Transverse colon (tissue), 4 donors: ENCODE measurements at regions not wholly inside any gene's neighbourhood (a gene's known extent, or its start where the extent isn't known, plus 50 kb on each side); places are given as distances from the start of the nearest gene placed in this dataset.

Source experiments
- DNase-seq: peaks from one replicate; pipeline ENCODE4 v3.0.0-alpha.2; 2019
- H3K27ac ChIP-seq, 4 donors: fragments of 200-600 bp; sonication (generic); 2 replicates each; pipeline ENCODE4 v1.5.1; 2016 to 2018; ENCODE audit warnings: inconsistent platforms in 4 of 4
- H3K27me3 ChIP-seq: fragments of 200-600 bp; sonication (generic); 2 replicates; pipeline ENCODE4 v1.5.1; 2017; ENCODE audit warnings: inconsistent platforms
- H3K36me3 ChIP-seq, 4 donors: fragments of 200-600 bp; sonication (generic); 2 replicates each; pipeline ENCODE4 v1.5.1; 2017 to 2019; ENCODE audit warnings: inconsistent platforms in 4 of 4
- H3K4me1 ChIP-seq, 4 donors: fragments of 200-600 bp; sonication (generic); 2 replicates each; pipeline ENCODE4 v1.5.1; 2017 to 2020; ENCODE audit warnings: inconsistent platforms in 4 of 4
- H3K4me3 ChIP-seq, 4 donors: fragments of 200-600 bp; sonication (generic); 1 replicate in 1 of 4; 2 replicates in 3 of 4; pipeline versions ENCODE4 v1.5.1 to v1.6.1; 2017 to 2019; ENCODE audit warnings: inconsistent platforms in 4 of 4
- H3K9me3 ChIP-seq, 2 donors: fragments of 200-600 bp; sonication (generic); 2 replicates each; pipeline ENCODE4 v1.5.1; 2017 to 2019; ENCODE audit warnings: inconsistent platforms in 2 of 2
- CTCF ChIP-seq, 5 experiments: fragments of 200-600 bp in 3 of 5; fragments of 450-650 bp in 2 of 5; sonication (generic) in 3 of 5; IDR thresholded peaks; 1 replicate in 2 of 5; 2 replicates in 3 of 5; pipeline ENCODE4 v1.5.1; 2016 to 2017; ENCODE audit warnings: antibody characterized with exemption in 5 of 5, inconsistent platforms in 3 of 5, mild to moderate bottlenecking in 2 of 5, moderate library complexity in 1 of 5
- EP300 ChIP-seq: sonication (generic); formaldehyde crosslinking; IDR thresholded peaks from one replicate; pipeline ENCODE4 v1.6.1; 2017; ENCODE audit warnings: antibody characterized with exemption, low read depth
- POLR2A ChIP-seq: fragments of 450-650 bp; IDR thresholded peaks from one replicate; pipeline ENCODE4 v1.6.1; 2016; ENCODE audit warnings: antibody characterized with exemption, mild to moderate bottlenecking, moderate library complexity
- POLR2AphosphoS5 ChIP-seq, 3 donors: sonication (generic); formaldehyde crosslinking; IDR thresholded peaks; one replicate each; pipeline ENCODE4 v1.6.1; 2016; ENCODE audit warnings: antibody characterized with exemption in 3 of 3
- WGBS, 2 donors: methylation state at CpG; one replicate each; pipeline ENCODE4 v1.1.5; 2018; ENCODE audit warnings: low coverage in 1 of 2; 5-methylcytosine and 5-hydroxymethylcytosine counted together
- in situ Hi-C, 4 donors: fragments of 200-750 bp; cut with MboI; loops; one replicate each; pipeline versions ENCODE4 v1.15.0 to v1.15.1; 2017; ENCODE audit warnings: low sequenced_read_pairs in 3 of 4, low pct_ligation_motif_present in 1 of 4, low pct_unique_long_range_greater_than_20kb in 1 of 4
- intact Hi-C: fragments of 100-400 bp; cut with DNase I; formaldehyde crosslinking; loops from one replicate; pipeline ENCODE4 v1.15.1; 2023; ENCODE audit warnings: low total_unique reads

GRCh38 chr1:29786195-29786594 lies 549.9 kb downstream of the PTPRU start:
- no peak for DNase-seq
- intact Hi-C loops, result no loop called here
- Histone ChIP-seq H3K9me3 (no peaks in the 10 kb centered on the region), H3K4me1 (no peaks in the 10 kb centered on the region), H3K4me3 (no peak overlapping the region), H3K27me3 (peaks cover 11% of the 10 kb centered on the region), H3K36me3 (no peaks in the 10 kb centered on the region), H3K27ac (no peak overlapping the region)
- WGBS, 2 donors, result 86 to 100% methylated on average over 2 to 4 of the region's 4 CpGs
- TF ChIP-seq POLR2AphosphoS5 (IDR thresholded peaks at IDR 0.05), result no peak
- no peak for TF ChIP-seq CTCF (IDR thresholded peaks at IDR 0.05)
- no peak for TF ChIP-seq POLR2A
- TF ChIP-seq EP300, result no peak
- in situ Hi-C loops, result loop anchor here in 3 of 4 donors (25.0 kb wide), 3 partner anchors 301 to 524 kb away; no protein-coding TSS in a partner anchor

GRCh38 chr1:29785554-29785953 lies 549.2 kb downstream of the PTPRU start:
- no peaks in the 10 kb centered on the region for H3K9me3 ChIP-seq
- no peak overlapping the region for H3K27ac ChIP-seq
- TF ChIP-seq POLR2A (no peak), CTCF (IDR thresholded peaks at IDR 0.05) (no peak), POLR2AphosphoS5 (IDR thresholded peaks at IDR 0.05) (no peak), EP300 (no peak)
- no peaks in the 10 kb centered on the region for H3K36me3 ChIP-seq
- no peak for DNase-seq
- no peaks in the 10 kb centered on the region for H3K4me1 ChIP-seq
- H3K4me3 ChIP-seq, result no peak overlapping the region
- H3K27me3 ChIP-seq, result peaks cover 7% of the 10 kb centered on the region
- 93 to 100% methylated on average over 2 to 5 of the region's 5 CpGs for WGBS, 2 donors
- intact Hi-C loops, result no loop called here
- in situ Hi-C loops, result loop anchor here in 3 of 4 donors (25.0 kb wide), 3 partner anchors 302 to 523 kb away; no protein-coding TSS in a partner anchor

- in situ Hi-C loops, result loop anchor here in 3 of 4 donors (25.0 kb wide), 3 partner anchors 302 to 523 kb away; no protein-coding TSS in a partner anchor
- 63 to 72% methylated on average over 4 to 7 of the region's 7 CpGs for WGBS, 2 donors
- no peaks in the 10 kb centered on the region for H3K36me3 ChIP-seq
- intact Hi-C loops, result no loop called here
- H3K9me3 ChIP-seq, result no peaks in the 10 kb centered on the region
- H3K4me1 ChIP-seq, result no peaks in the 10 kb centered on the region
- TF ChIP-seq EP300, result no peak
- no peak for TF ChIP-seq POLR2AphosphoS5 (IDR thresholded peaks at IDR 0.05)
- TF ChIP-seq POLR2A, result no peak
- TF ChIP-seq CTCF (IDR thresholded peaks at IDR 0.05), result no peak
- H3K27me3 ChIP-seq, result peaks cover 11% of the 10 kb centered on the region
- no peak overlapping the region for H3K4me3 ChIP-seq
- no peak for DNase-seq
- no peak overlapping the region for H3K27ac ChIP-seq
These were observed 548.8 kb downstream of the PTPRU start for GRCh38 chr1:29785137-29785527.

GRCh38 chr1:29784276-29785136 lies 548.2 kb downstream of the PTPRU start:
- in situ Hi-C loops (loop anchor here in 3 of 4 donors (25.0 kb wide), 3 partner anchors 303 to 522 kb away; no protein-coding TSS in a partner anchor), intact Hi-C loops (no loop called here)
- Histone ChIP-seq H3K27ac (no peak overlapping the region), H3K9me3 (no peaks in the 10 kb centered on the region), H3K4me1 (no peaks in the 10 kb centered on the region), H3K4me3 (no peak overlapping the region), H3K36me3 (no peaks in the 10 kb centered on the region), H3K27me3 (peaks cover 17% of the 10 kb centered on the region)
- TF ChIP-seq CTCF (IDR thresholded peaks at IDR 0.05), result no peak
- DNase-seq, result no peak
- 40 to 72% methylated on average over 2 to 10 of the region's 10 CpGs for WGBS, 2 donors
